OCI-LY1 (cell line): ENCODE measurements at regions not wholly inside any gene's neighbourhood (a gene's known extent, or its start where the extent isn't known, plus 50 kb on each side); places are given as distances from the start of the nearest gene placed in this dataset.
A peak's percentile ranks its signal among the peaks of the same experiment; 100 is the strongest.

ENCODE experiments used
- H2AFZ ChIP-seq: fragments of 200-600 bp; sonication (generic), shearing (Covaris generic); 2 replicates; pipeline ENCODE4 v1.6.0; 2014; ENCODE audit warnings: antibody characterized with exemption, mild to moderate bottlenecking, low read length
- H3F3A ChIP-seq: fragments of 200-600 bp; sonication (generic), shearing (Covaris generic); 2 replicates; pipeline ENCODE4 v1.6.0; 2014; ENCODE audit warnings: mild to moderate bottlenecking, antibody characterized with exemption, low read length, moderate library complexity; ENCODE audit not compliant: insufficient read depth
- H3K27ac ChIP-seq: fragments of 200-600 bp; sonication (generic); 2 replicates; pipeline ENCODE4 v1.5.1; 2014; ENCODE audit warnings: low read length, mixed run types, mild to moderate bottlenecking, low read depth; ENCODE audit not compliant: poor library complexity, severe bottlenecking
- H3K27me3 ChIP-seq: fragments of 200-600 bp; sonication (generic); 2 replicates; pipeline ENCODE4 v1.6.0; 2014; ENCODE audit warnings: antibody characterized with exemption, mild to moderate bottlenecking, low read length, moderate library complexity; ENCODE audit not compliant: insufficient read depth
- H3K36me3 ChIP-seq: fragments of 200-600 bp; sonication (generic); 2 replicates; pipeline ENCODE4 v1.6.1; 2014; ENCODE audit warnings: mild to moderate bottlenecking, antibody characterized with exemption, low read length, moderate library complexity, mixed read lengths; ENCODE audit not compliant: insufficient read depth
- H3K4me1 ChIP-seq: fragments of 200-600 bp; sonication (generic); 2 replicates; pipeline ENCODE4 v1.5.1; 2014; ENCODE audit warnings: mild to moderate bottlenecking, low read length, moderate library complexity; ENCODE audit not compliant: insufficient read depth, severe bottlenecking
- H3K4me2 ChIP-seq: fragments of 200-600 bp; sonication (generic), shearing (Covaris generic); 2 replicates; pipeline ENCODE4 v1.6.1; 2014; ENCODE audit warnings: low read length
- H3K4me3 ChIP-seq: fragments of 200-600 bp; sonication (generic); 2 replicates; pipeline ENCODE4 v1.5.1; 2014; ENCODE audit warnings: low read length, low read depth, mild to moderate bottlenecking, mixed read lengths; ENCODE audit not compliant: poor library complexity, severe bottlenecking
- H3K79me2 ChIP-seq: fragments of 200-600 bp; shearing (Covaris generic); 2 replicates; pipeline ENCODE4 v1.6.1; 2016; ENCODE audit warnings: mixed run types, low read length, mixed read lengths; ENCODE audit not compliant: insufficient read depth
- H3K9ac ChIP-seq: fragments of 200-600 bp; sonication (generic), shearing (Covaris generic); 2 replicates; pipeline ENCODE4 v1.6.1; 2014; ENCODE audit warnings: mild to moderate bottlenecking, low read length, mixed read lengths
- H3K9me2 ChIP-seq: fragments of 200-600 bp; sonication (generic), shearing (Covaris generic); 2 replicates; pipeline ENCODE4 v1.6.1; 2014; ENCODE audit warnings: low read depth, mild to moderate bottlenecking, low read length, mixed read lengths
- H3K9me3 ChIP-seq: fragments of 200-600 bp; shearing (Covaris generic); 2 replicates; pipeline ENCODE4 v1.6.1; 2014; ENCODE audit warnings: low read length, mixed read lengths
- H4K20me1 ChIP-seq: fragments of 200-600 bp; sonication (generic), shearing (Covaris generic); 2 replicates; pipeline ENCODE4 v1.6.0; 2016; ENCODE audit warnings: mild to moderate bottlenecking, low read length; ENCODE audit not compliant: insufficient read depth
- CTCF ChIP-seq: fragments of 200-600 bp; sonication (generic), shearing (Covaris generic); IDR thresholded peaks from 2 replicates; pipeline ENCODE4 v1.5.1; 2017; ENCODE audit warnings: mild to moderate bottlenecking, antibody characterized with exemption, low read length, moderate library complexity, mixed read lengths
- EZH2 ChIP-seq: fragments of 200-600 bp; sonication (generic), shearing (Covaris generic); IDR thresholded peaks from 2 replicates; pipeline ENCODE4 v1.8.0; 2017; ENCODE audit warnings: borderline replicate concordance, mixed run types, mild to moderate bottlenecking, antibody characterized with exemption, low read length, moderate library complexity, mixed read lengths

DNA sequence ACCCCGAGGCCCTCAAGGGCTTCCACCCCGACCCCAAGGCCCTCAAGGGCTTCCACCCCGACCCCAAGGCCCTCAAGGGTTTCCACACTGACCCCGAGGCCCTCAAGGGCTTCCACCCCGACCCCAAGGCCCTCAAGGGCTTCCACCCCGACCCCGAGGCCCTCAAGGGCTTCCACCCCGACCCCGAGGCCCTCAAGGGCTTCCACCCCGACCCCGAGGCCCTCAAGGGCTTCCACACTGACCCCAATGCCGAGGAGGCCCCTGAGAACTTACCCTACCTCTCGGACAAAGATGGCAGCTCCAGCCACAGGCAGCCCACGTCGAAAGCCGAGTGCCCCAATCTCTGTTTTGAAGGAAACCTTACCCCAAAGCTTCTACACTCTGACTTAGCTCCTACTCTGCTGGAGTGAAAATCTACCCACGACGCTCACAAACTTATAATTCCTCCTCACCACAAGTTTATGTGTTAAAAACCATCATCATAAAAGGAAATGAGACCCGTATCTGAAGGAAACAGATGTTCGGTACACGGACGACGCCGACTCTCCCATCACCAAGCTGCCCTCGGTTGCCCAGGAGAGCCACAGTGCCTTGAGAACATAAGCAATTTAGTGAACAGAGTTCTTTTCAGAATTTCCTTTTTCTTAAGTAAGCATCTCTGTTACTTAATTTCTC lies 61.2 kb upstream of the RPH3AL start:
- no peaks in the 10 kb centered on the region for H4K20me1 ChIP-seq

GRCh38 chr17:413016-413350 lies 60.4 kb upstream of the RPH3AL start:
- no peaks in the 10 kb centered on the region for H3K79me2 ChIP-seq
- no peak overlapping the region for H3K4me2 ChIP-seq
- H3F3A ChIP-seq = no peaks in the 10 kb centered on the region
- no peaks in the 10 kb centered on the region for H3K27me3 ChIP-seq
- peaks cover 42% of the 10 kb centered on the region for H3K4me1 ChIP-seq
- TF ChIP-seq CTCF = no peak
- TF ChIP-seq EZH2 = no peak
- no peak overlapping the region for H3K27ac ChIP-seq
- H3K4me3 ChIP-seq = no peak overlapping the region
- H3K36me3 ChIP-seq = peaks cover 5% of the 10 kb centered on the region; the same call in 1 of the 2 replicates
- H3K9me3 ChIP-seq = no peaks in the 10 kb centered on the region
- no peaks in the 10 kb centered on the region for H3K9me2 ChIP-seq
- no peak overlapping the region for H2AFZ ChIP-seq
- H4K20me1 ChIP-seq = no peaks in the 10 kb centered on the region
- H3K9ac ChIP-seq = no peak overlapping the region

More for the DNA sequence above, 61.2 kb upstream of the RPH3AL start:
- Histone ChIP-seq H3K9me3 (no peaks in the 10 kb centered on the region), H3F3A (no peaks in the 10 kb centered on the region), H3K27me3 (no peaks in the 10 kb centered on the region), H3K4me2 (no peak overlapping the region), H3K27ac (no peak overlapping the region), H3K9ac (no peak overlapping the region), H3K9me2 (no peaks in the 10 kb centered on the region), H3K36me3 (peaks cover 5% of the 10 kb centered on the region; the same call in 1 of the 2 replicates), H3K4me1 (peaks cover 42% of the 10 kb centered on the region), H3K4me3 (no peak overlapping the region), H3K79me2 (no peaks in the 10 kb centered on the region), H2AFZ (no peak overlapping the region)
- TF ChIP-seq CTCF (no peak), EZH2 (no peak)

DNA sequence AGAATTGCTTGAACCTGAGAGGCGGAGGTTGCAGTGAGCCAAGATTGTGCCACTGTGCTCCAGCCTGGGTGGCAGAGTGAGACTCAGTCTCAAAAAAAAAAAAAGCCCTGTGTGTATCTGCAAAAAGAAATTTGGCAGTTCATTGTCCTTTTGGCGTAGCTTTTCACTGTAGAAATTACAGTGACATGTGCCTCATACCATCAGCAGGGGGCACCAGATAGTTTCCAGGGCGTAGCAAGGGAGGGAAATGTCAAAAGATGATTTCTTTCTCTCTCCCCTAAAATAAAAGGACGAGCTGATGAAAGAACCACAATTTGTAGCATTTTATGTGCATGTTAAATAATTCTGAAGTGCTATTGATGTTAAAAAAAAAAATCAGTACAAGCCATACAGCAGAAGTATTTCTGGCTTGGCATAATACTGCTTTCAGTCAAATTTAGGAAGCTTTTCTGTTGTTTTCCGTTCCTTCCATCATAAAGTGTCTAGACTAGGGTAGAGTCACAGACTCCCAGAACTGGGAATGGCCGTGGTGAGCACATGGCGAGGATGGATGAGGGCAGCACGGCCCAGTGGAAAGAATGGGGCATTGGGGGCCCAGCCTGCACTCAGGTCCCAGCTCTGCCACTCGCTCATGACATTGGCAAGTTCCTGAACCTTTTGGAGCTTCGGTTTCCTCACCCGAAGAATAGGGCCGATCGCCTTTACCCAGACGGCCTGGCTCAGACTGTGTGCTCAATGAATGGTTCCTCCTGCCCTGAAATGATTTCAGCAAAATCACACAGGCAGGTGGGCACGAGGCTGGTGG lies 59.8 kb upstream of the RPH3AL start:
- H3K27me3 ChIP-seq = no peaks in the 10 kb centered on the region
- no peaks in the 10 kb centered on the region for H3F3A ChIP-seq
- no peak overlapping the region for H3K27ac ChIP-seq
- H3K9me3 ChIP-seq = no peaks in the 10 kb centered on the region
- no peaks in the 10 kb centered on the region for H4K20me1 ChIP-seq
- H3K4me3 ChIP-seq = no peak overlapping the region
- H3K36me3 ChIP-seq = peaks cover 5% of the 10 kb centered on the region; the same call in 1 of the 2 replicates
- no peak for TF ChIP-seq EZH2
- peak; percentile 82 for TF ChIP-seq CTCF
- H3K4me2 ChIP-seq = no peak overlapping the region
- peaks cover 42% of the 10 kb centered on the region for H3K4me1 ChIP-seq
- no peaks in the 10 kb centered on the region for H3K79me2 ChIP-seq
- H3K9ac ChIP-seq = no peak overlapping the region
- H2AFZ ChIP-seq = no peak overlapping the region
- no peaks in the 10 kb centered on the region for H3K9me2 ChIP-seq
